Activated CD8-positive, alpha-beta memory T cell treated with anti-CD3 and anti-CD28 coated beads, Interleukin-2, amount 10 ng/mL, durations not matched to agents 7 days and 5 days (primary cell): ENCODE measurements at regions not wholly inside any gene's neighbourhood (a gene's known extent, or its start where the extent isn't known, plus 50 kb on each side); places are given as distances from the start of the nearest gene placed in this dataset.
"Not testable (repeated sequence)": the region's sequence is repeated elsewhere in the genome, so short reads cannot be mapped to it uniquely, and the experiment has no call there.

Source experiments
- ATAC-seq: fragments of 150-1000 bp; cut with Tn5 transposase; one replicate; pipeline ENCODE4 v1.10.0; 2021; ENCODE audit warnings: moderate library complexity
- CTCF ChIA-PET: fragments of 350-600 bp; sonication (Branson Sonifier 250); formaldehyde crosslinking; loops from one replicate; lab custom pipeline; 2021; ENCODE audit warnings: antibody characterized with exemption; lab: Charles Lee
- DNase-seq: peaks from one replicate; pipeline ENCODE4 v3.0.0-alpha.2; 2020
- H3K27ac Mint-ChIP-seq: one replicate; pipeline ENCODE4 v1.8.0; 2021; ENCODE audit warnings: mild to moderate bottlenecking, mixed read lengths
- H3K27me3 Mint-ChIP-seq: one replicate; pipeline ENCODE4 v1.8.0; 2021; ENCODE audit warnings: mixed read lengths
- H3K36me3 Mint-ChIP-seq: one replicate; pipeline ENCODE4 v1.8.0; 2021; ENCODE audit warnings: mild to moderate bottlenecking, mixed read lengths
- H3K4me1 Mint-ChIP-seq: one replicate; pipeline ENCODE4 v1.8.0; 2021; ENCODE audit warnings: mixed read lengths
- H3K4me3 Mint-ChIP-seq: one replicate; pipeline ENCODE4 v1.8.0; 2021; ENCODE audit warnings: mild to moderate bottlenecking, moderate library complexity, mixed read lengths
- H3K9me3 Mint-ChIP-seq: one replicate; pipeline ENCODE4 v1.8.0; 2022; ENCODE audit warnings: low read depth, mixed read lengths

GRCh38 chr4:24203926-24204325 lies 314.1 kb upstream of the PPARGC1A start:
- DNase-seq, result no peak
- H3K4me1 Mint-ChIP-seq, result no peaks in the 10 kb centered on the region
- H3K9me3 Mint-ChIP-seq, result no peaks in the 10 kb centered on the region
- no peak for ATAC-seq
- H3K27ac Mint-ChIP-seq, result no peak overlapping the region
- CTCF ChIA-PET, result no interaction called here
- H3K4me3 Mint-ChIP-seq, result no peak overlapping the region
- no peaks in the 10 kb centered on the region for H3K27me3 Mint-ChIP-seq
- H3K36me3 Mint-ChIP-seq, result no peaks in the 10 kb centered on the region

- Mint-ChIP-seq H3K27me3 (no peaks in the 10 kb centered on the region), H3K36me3 (no peaks in the 10 kb centered on the region), H3K4me3 (no peak overlapping the region), H3K9me3 (no peaks in the 10 kb centered on the region), H3K27ac (no peak overlapping the region), H3K4me1 (no peaks in the 10 kb centered on the region)
- ATAC-seq (no peak), DNase-seq (no peak)
- CTCF ChIA-PET, result no interaction called here
Observed at GRCh38 chr4:24202579-24202978, 312.7 kb upstream of the PPARGC1A start.

DNA sequence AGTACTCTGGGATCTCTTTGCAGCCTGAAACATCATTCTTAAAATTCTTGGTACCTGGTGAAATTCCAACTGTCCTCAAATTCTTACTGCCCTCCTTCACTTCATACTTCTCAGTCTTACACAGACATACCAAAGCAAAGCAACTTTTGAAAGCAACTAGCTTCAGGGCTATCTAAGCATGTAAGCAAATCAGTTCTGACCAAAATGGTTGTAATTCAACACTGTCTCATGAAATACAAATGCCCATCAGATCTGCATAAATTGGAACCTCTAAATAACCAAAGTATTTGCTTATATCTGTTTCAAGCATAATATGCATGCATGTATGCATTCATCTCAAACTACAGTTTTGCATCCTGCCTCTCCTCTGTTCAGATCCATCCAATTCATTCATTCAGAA lies 308.1 kb upstream of the PPARGC1A start:
- H3K27ac Mint-ChIP-seq, result no peak overlapping the region
- no peaks in the 10 kb centered on the region for H3K4me1 Mint-ChIP-seq
- no peak for DNase-seq
- H3K36me3 Mint-ChIP-seq, result no peaks in the 10 kb centered on the region
- no peak for ATAC-seq
- no peaks in the 10 kb centered on the region for H3K9me3 Mint-ChIP-seq
- H3K4me3 Mint-ChIP-seq, result no peak overlapping the region
- no peaks in the 10 kb centered on the region for H3K27me3 Mint-ChIP-seq
- CTCF ChIA-PET, result no interaction called here

- CTCF ChIA-PET, result no interaction called here
- Mint-ChIP-seq H3K9me3 (no peaks in the 10 kb centered on the region), H3K4me1 (no peaks in the 10 kb centered on the region), H3K36me3 (no peaks in the 10 kb centered on the region), H3K27ac (no peak overlapping the region), H3K4me3 (no peak overlapping the region), H3K27me3 (no peaks in the 10 kb centered on the region)
- DNase-seq, result no peak
- ATAC-seq, result no peak
Observed at GRCh38 chr4:24196785-24197184, 306.9 kb upstream of the PPARGC1A start.

DNA sequence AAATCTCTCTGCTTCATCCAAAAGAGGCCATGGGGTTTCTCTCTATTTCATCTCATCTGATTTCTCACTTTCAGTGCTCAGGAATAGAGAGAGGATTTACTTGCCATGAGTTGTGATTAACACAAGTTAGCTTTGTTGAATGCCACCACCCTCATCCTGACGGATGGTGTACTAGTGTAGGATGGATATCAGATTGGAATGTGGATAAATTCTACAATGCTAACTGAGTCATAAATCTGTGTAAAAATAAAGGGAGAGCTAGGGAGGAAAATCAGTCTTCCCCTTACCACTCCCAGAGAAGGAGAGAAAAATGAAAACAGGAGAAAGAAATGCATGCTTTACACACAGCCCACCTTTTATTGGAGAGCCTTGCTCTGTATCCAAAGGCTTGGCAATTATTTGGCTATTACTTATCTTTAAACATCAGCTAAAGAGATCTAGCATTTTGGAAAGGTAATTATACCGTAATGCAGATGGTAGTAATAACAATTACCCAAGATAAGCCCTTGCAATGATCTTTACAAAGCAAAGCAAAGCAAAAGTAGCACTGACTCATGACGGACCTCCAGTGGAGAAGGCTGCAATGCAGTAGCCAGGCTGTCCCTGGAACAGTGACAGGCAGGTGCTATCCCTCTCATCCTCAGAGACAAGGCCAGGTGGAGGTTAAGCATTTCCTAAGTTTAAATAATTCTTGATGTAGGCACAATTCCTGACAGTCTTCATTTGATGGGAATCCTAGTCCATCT lies 306.3 kb upstream of the PPARGC1A start:
- no peaks in the 10 kb centered on the region for H3K9me3 Mint-ChIP-seq
- CTCF ChIA-PET, result no interaction called here

DNA sequence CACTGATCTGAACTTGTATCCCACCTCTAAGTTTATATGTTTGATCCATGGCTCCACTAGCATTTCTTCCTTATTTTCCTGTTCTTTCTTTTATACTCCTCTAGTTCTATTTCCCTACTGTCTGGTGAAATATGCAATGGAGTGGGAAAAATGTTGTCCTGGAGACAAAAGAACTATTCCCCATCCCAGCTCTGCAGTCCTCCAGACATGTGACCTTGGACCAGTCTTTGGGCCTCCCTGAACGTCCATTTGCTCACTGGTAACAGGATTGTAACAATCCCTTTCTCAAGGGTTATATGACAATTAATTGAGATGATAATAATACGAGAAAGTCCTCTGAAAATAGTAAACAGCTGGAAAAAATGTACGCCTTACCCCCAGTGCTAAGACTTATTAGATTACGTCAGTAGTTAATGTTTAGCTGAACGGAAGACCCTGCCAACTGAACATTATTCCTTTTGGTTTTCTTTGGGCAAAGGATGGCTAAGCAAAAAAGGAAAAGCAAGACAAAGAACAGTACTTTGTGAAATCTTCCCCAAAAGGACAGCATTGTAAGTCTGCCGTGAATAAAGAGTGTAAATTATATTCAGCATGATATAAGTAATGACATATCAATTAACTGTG lies 302.3 kb upstream of the PPARGC1A start:
- DNase-seq (no peak), ATAC-seq (no peak)
- CTCF ChIA-PET, result interaction anchor here (1.8 kb wide), 1 partner anchor 21 kb away, joined by 4 read pairs; no protein-coding TSS in a partner anchor
- Mint-ChIP-seq H3K27me3 (no peaks in the 10 kb centered on the region), H3K4me3 (no peak overlapping the region), H3K36me3 (no peaks in the 10 kb centered on the region), H3K4me1 (no peaks in the 10 kb centered on the region), H3K27ac (no peak overlapping the region), H3K9me3 (no peaks in the 10 kb centered on the region)

More for the DNA sequence above, 306.3 kb upstream of the PPARGC1A start:
- no peaks in the 10 kb centered on the region for H3K27me3 Mint-ChIP-seq
- ATAC-seq (no peak), DNase-seq (no peak)
- H3K27ac Mint-ChIP-seq, result no peak overlapping the region
- H3K4me1 Mint-ChIP-seq, result no peaks in the 10 kb centered on the region
- no peaks in the 10 kb centered on the region for H3K36me3 Mint-ChIP-seq
- no peak overlapping the region for H3K4me3 Mint-ChIP-seq

GRCh38 chr4:24190761-24191695 lies 301.2 kb upstream of the PPARGC1A start:
- Mint-ChIP-seq H3K4me1 (no peaks in the 10 kb centered on the region), H3K27me3 (no peaks in the 10 kb centered on the region), H3K4me3 (no peak overlapping the region), H3K9me3 (no peaks in the 10 kb centered on the region), H3K27ac (no peak overlapping the region), H3K36me3 (no peaks in the 10 kb centered on the region)
- ATAC-seq (no peak), DNase-seq (no peak)
- CTCF ChIA-PET, result no interaction called here

- H3K9me3 Mint-ChIP-seq, result no peaks in the 10 kb centered on the region
- no peak for ATAC-seq
- no peak overlapping the region for H3K4me3 Mint-ChIP-seq
- CTCF ChIA-PET, result no interaction called here
- no peak for DNase-seq
- no peaks in the 10 kb centered on the region for H3K36me3 Mint-ChIP-seq
- no peaks in the 10 kb centered on the region for H3K27me3 Mint-ChIP-seq
- H3K4me1 Mint-ChIP-seq, result no peaks in the 10 kb centered on the region
- H3K27ac Mint-ChIP-seq, result no peak overlapping the region
Observed at GRCh38 chr4:24188459-24188858, 298.6 kb upstream of the PPARGC1A start.

GRCh38 chr4:24186466-24186865 lies 296.6 kb upstream of the PPARGC1A start:
- H3K36me3 Mint-ChIP-seq, result no peaks in the 10 kb centered on the region

DNA sequence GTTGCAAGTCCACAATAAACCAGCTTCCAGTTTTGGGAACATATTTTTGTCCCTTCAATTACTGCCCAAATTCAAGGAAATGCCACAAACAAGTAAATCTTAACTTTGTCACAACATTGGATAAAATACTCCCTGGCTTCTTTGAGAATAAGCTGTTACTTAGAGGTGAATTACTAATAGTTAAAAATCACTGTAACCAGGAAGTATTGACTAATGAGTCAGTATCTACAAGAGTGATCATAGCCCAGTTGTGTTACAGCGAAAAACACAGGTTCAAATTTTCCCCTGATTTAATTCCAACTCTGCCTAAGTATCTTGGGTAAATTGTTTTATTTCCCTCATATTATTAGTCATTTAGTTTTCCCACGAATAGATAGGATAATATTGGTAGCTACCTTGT lies 291.2 kb upstream of the PPARGC1A start:
- no peak overlapping the region for H3K4me3 Mint-ChIP-seq
- no peaks in the 10 kb centered on the region for H3K4me1 Mint-ChIP-seq
- no peak overlapping the region for H3K27ac Mint-ChIP-seq
- H3K36me3 Mint-ChIP-seq, result no peaks in the 10 kb centered on the region
- DNase-seq (no peak), ATAC-seq (no peak)
- no peaks in the 10 kb centered on the region for H3K27me3 Mint-ChIP-seq
- CTCF ChIA-PET, result no interaction called here
- peaks cover 7% of the 10 kb centered on the region for H3K9me3 Mint-ChIP-seq

More at GRCh38 chr4:24186466-24186865, 296.6 kb upstream of the PPARGC1A start:
- no peaks in the 10 kb centered on the region for H3K27me3 Mint-ChIP-seq
- CTCF ChIA-PET, result no interaction called here
- ATAC-seq, result no peak
- no peak overlapping the region for H3K4me3 Mint-ChIP-seq
- H3K4me1 Mint-ChIP-seq, result no peaks in the 10 kb centered on the region
- H3K9me3 Mint-ChIP-seq, result no peaks in the 10 kb centered on the region
- no peak for DNase-seq
- H3K27ac Mint-ChIP-seq, result no peak overlapping the region

GRCh38 chr4:24180586-24180985 lies 290.7 kb upstream of the PPARGC1A start:
- CTCF ChIA-PET, result no interaction called here
- ATAC-seq, result no peak
- H3K4me3 Mint-ChIP-seq, result no peak overlapping the region
- no peaks in the 10 kb centered on the region for H3K4me1 Mint-ChIP-seq
- peaks cover 10% of the 10 kb centered on the region for H3K9me3 Mint-ChIP-seq
- no peaks in the 10 kb centered on the region for H3K27me3 Mint-ChIP-seq
- no peaks in the 10 kb centered on the region for H3K36me3 Mint-ChIP-seq
- no peak overlapping the region for H3K27ac Mint-ChIP-seq
- no peak for DNase-seq

DNA sequence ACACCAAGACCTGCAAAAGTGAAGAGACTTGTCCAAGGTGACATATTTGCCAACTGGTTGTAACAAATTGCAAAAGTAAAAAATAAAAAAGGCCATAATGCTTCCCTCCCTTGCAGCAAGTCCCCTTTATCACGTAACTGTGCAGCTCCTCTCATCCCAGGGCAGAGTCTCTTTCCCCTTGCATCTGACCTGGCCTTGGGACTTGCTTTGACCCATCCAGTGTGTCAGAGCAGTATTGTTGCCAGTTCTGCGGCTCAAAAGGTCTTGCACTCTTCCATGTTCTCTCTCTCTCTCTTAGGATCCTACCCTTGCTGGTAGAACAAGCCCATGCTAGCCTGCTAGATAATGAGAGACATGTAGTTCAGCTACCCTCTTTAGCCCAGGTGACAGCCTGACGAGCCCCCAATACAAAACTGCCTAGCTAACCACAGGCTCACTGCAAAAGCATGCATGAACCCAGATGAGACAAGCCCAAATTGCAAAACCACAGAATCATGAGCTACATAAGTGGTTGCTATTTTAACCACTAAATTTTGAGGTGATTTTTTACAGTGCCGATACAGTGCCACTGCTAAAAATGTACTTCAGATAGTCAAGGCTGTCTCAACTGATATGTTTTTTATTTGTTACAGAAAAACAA lies 289.5 kb upstream of the PPARGC1A start:
- Mint-ChIP-seq H3K27me3 (no peaks in the 10 kb centered on the region), H3K4me3 (no peak overlapping the region), H3K36me3 (no peaks in the 10 kb centered on the region), H3K9me3 (peaks cover 10% of the 10 kb centered on the region), H3K4me1 (no peaks in the 10 kb centered on the region), H3K27ac (no peak overlapping the region)
- DNase-seq, result no peak
- ATAC-seq, result no peak
- CTCF ChIA-PET, result no interaction called here

- DNase-seq, H3K27ac Mint-ChIP-seq, CTCF ChIA-PET, H3K4me3 Mint-ChIP-seq, H3K27me3 Mint-ChIP-seq, H3K36me3 Mint-ChIP-seq, H3K4me1 Mint-ChIP-seq, H3K9me3 Mint-ChIP-seq, ATAC-seq: not testable (repeated sequence)
Observed at GRCh38 chr4:24177443-24177842, 287.6 kb upstream of the PPARGC1A start.
